Liver (tissue), 3 donors: ENCODE measurements at regions not wholly inside any gene's neighbourhood (a gene's known extent, or its start where the extent isn't known, plus 50 kb on each side); places are given as distances from the start of the nearest gene placed in this dataset.

Experiments used
- CTCF ChIP-seq: fragments of 150-350 bp; IDR thresholded peaks from 2 replicates; pipeline ENCODE4 v1.5.1; 2017; ENCODE audit warnings: improper control_type of control experiment, low read depth, low read length; ENCODE audit not compliant: missing input control
- EGR1 ChIP-seq, 2 donors: IDR thresholded peaks; 2 replicates each; pipeline ENCODE4 v1.6.1; 2016 to 2018; ENCODE audit warnings: antibody characterized with exemption in 2 of 2, low read depth in 2 of 2
- JUND ChIP-seq, 2 donors: IDR thresholded peaks; 2 replicates each; pipeline ENCODE4 v1.6.1; 2016; ENCODE audit warnings: antibody characterized with exemption in 2 of 2
- MAX ChIP-seq: IDR thresholded peaks from 2 replicates; pipeline ENCODE4 v1.6.1; 2016; ENCODE audit warnings: antibody characterized with exemption
- TAF1 ChIP-seq: conservative IDR thresholded peaks from 2 replicates; pipeline ENCODE4 v1.6.1; 2016; ENCODE audit warnings: antibody characterized with exemption, mild to moderate bottlenecking
- YY1 ChIP-seq: IDR thresholded peaks from 2 replicates; pipeline ENCODE4 v1.6.1; 2016; ENCODE audit warnings: antibody characterized with exemption, mild to moderate bottlenecking
- ZBTB33 ChIP-seq: IDR thresholded peaks from 2 replicates; pipeline ENCODE4 v1.6.1; 2016; ENCODE audit warnings: antibody characterized with exemption
- TF ChIP-seq, protein P1 (sequence below): IDR thresholded peaks from 2 replicates; pipeline ENCODE4 v1.6.1; 2016; ENCODE audit warnings: antibody characterized with exemption, mild to moderate bottlenecking
- donor health status: healthy.
- donor health status: healthy.

- TF ChIP-seq JUND (IDR thresholded peaks at IDR 0.05) (no peak), CTCF (no peak), ZBTB33 (no peak), YY1 (no peak), TAF1 (no peak), EGR1 (IDR thresholded peaks at IDR 0.05; ENCODE audit: low read depth in 2 of 2) (no peak), MAX (no peak)
- TF ChIP-seq, protein P1, sequence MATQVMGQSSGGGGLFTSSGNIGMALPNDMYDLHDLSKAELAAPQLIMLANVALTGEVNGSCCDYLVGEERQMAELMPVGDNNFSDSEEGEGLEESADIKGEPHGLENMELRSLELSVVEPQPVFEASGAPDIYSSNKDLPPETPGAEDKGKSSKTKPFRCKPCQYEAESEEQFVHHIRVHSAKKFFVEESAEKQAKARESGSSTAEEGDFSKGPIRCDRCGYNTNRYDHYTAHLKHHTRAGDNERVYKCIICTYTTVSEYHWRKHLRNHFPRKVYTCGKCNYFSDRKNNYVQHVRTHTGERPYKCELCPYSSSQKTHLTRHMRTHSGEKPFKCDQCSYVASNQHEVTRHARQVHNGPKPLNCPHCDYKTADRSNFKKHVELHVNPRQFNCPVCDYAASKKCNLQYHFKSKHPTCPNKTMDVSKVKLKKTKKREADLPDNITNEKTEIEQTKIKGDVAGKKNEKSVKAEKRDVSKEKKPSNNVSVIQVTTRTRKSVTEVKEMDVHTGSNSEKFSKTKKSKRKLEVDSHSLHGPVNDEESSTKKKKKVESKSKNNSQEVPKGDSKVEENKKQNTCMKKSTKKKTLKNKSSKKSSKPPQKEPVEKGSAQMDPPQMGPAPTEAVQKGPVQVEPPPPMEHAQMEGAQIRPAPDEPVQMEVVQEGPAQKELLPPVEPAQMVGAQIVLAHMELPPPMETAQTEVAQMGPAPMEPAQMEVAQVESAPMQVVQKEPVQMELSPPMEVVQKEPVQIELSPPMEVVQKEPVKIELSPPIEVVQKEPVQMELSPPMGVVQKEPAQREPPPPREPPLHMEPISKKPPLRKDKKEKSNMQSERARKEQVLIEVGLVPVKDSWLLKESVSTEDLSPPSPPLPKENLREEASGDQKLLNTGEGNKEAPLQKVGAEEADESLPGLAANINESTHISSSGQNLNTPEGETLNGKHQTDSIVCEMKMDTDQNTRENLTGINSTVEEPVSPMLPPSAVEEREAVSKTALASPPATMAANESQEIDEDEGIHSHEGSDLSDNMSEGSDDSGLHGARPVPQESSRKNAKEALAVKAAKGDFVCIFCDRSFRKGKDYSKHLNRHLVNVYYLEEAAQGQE = no peak
Observed at GRCh38 chr2:57981083-57981768, 65.4 kb upstream of the VRK2 start.
